ENCODE measurements at regions not wholly inside any gene's neighbourhood (a gene's known extent, or its start where the extent isn't known, plus 50 kb on each side); places are given as distances from the start of the nearest gene placed in this dataset.

DNA sequence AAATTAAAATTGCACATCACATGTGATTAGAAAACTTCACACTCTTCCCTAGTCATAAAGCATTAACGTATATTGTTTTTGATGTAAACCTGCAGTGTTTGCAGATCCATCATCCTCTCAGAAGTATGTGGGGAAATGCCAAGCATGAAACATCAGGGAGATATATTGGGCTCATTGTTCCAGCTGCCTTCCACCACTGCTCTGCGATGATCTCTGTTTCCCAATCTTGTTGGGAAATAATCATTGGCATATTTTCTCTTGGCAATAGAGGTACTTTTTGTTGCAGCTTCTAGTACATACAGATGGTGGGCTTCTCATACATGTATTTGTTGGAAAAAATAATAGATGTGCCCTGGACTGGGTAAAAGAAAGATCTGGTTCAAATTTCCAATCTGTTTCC, 466.3 kb upstream of the HS3ST1 start:
- H3K4me3 ChIP-seq (ENCODE audit: low read depth, low read length) = no peak overlapping the region
- no peak for DNase-seq (ENCODE audit: low read depth)
- TF ChIP-seq, protein P1, sequence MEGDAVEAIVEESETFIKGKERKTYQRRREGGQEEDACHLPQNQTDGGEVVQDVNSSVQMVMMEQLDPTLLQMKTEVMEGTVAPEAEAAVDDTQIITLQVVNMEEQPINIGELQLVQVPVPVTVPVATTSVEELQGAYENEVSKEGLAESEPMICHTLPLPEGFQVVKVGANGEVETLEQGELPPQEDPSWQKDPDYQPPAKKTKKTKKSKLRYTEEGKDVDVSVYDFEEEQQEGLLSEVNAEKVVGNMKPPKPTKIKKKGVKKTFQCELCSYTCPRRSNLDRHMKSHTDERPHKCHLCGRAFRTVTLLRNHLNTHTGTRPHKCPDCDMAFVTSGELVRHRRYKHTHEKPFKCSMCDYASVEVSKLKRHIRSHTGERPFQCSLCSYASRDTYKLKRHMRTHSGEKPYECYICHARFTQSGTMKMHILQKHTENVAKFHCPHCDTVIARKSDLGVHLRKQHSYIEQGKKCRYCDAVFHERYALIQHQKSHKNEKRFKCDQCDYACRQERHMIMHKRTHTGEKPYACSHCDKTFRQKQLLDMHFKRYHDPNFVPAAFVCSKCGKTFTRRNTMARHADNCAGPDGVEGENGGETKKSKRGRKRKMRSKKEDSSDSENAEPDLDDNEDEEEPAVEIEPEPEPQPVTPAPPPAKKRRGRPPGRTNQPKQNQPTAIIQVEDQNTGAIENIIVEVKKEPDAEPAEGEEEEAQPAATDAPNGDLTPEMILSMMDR (IDR thresholded peaks at IDR 0.05; ENCODE audit: low read depth, low read length, missing control alignments) = no peak

DNA sequence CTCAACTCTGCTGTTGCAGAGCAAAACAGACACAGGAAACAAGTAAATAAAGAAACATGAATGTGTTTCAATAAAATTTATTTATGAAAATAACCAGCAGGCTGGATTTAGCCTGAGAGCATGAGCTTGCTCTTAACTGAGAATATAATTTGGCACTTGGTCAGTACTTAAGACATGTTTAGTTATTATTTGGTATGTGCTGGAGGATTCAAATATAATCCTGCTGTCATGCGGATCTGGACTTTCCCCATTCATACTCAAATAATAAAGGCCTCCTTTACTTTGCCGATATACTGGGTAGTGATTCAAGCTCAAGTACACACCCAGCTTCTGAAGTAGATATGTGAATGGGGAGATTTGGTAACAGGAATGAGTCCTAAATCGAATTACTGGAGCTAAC, 465.5 kb upstream of the HS3ST1 start:
- DNase-seq (ENCODE audit: low read depth) = no peak
- TF ChIP-seq, protein P1 (IDR thresholded peaks at IDR 0.05; ENCODE audit: low read depth, low read length, missing control alignments) = no peak
- no peak overlapping the region for H3K4me3 ChIP-seq (ENCODE audit: low read depth, low read length)

DNA sequence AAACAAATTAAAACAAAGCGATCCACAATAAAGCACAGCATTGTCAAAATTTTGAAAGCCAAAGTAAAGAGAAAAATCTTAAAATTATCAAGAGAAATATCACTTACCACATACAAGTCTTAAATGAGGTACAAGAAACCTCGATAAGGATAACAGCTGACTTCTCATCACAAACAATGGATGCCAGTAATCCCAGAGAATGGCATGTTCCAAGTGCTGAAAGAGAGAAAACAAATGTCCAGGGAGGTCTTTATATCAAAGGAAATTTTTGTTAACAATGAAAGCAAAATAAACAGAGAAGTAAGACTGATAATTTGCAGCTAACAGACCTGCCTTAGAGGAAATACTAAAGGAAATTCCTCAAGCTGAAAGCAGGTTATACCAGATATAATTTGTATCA, 460.4 kb upstream of the HS3ST1 start:
- no peak overlapping the region for H3K4me3 ChIP-seq (ENCODE audit: low read depth, low read length)
- TF ChIP-seq, protein P1 (IDR thresholded peaks at IDR 0.05; ENCODE audit: low read depth, low read length, missing control alignments) = no peak
- no peak for DNase-seq (ENCODE audit: low read depth)

DNA sequence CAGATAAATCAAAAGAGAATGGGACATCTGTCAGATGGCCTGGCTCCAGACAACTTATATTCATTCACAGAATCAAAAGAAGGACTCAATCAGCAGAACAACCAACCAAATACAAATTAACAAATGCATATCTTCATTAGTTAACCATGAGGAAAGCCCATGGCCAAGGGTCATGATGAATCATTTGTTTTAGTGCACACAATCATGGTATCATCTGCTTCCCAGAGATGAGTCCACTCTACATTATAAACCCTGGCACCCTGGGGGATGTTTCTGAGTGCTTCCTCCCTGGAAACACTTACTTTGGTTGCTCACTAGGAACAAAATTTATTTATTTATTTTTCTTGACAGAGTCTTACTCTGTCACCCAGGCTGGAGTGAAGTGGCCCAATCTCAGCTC, 453.3 kb upstream of the HS3ST1 start:
- TF ChIP-seq, protein P1 (IDR thresholded peaks at IDR 0.05; ENCODE audit: low read depth, low read length, missing control alignments) = no peak
- DNase-seq (ENCODE audit: low read depth) = no peak
- H3K4me3 ChIP-seq (ENCODE audit: low read depth, low read length) = no peak overlapping the region

DNA sequence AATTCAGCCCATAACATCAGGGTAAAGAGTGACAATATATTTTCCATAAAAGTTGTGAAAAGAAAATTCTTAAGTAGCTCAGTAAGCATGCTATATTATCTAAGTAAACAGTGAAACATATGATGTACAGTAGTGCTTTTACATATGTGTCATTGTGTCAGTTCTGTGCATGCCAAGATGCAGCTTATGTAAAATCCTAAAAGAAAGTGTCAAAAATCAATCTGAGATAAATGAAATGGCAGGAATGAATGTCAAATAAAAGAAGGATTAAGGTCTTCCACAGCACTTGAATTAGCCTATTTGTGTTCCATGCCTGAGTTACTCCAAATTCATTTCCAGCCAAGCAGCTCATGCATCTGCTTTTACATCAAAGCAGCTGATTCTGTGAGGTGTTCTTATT, 452.7 kb upstream of the HS3ST1 start:
- TF ChIP-seq, protein P1 (IDR thresholded peaks at IDR 0.05; ENCODE audit: low read depth, low read length, missing control alignments) = no peak
- DNase-seq (ENCODE audit: low read depth) = no peak
- no peak overlapping the region for H3K4me3 ChIP-seq (ENCODE audit: low read depth, low read length)

DNA sequence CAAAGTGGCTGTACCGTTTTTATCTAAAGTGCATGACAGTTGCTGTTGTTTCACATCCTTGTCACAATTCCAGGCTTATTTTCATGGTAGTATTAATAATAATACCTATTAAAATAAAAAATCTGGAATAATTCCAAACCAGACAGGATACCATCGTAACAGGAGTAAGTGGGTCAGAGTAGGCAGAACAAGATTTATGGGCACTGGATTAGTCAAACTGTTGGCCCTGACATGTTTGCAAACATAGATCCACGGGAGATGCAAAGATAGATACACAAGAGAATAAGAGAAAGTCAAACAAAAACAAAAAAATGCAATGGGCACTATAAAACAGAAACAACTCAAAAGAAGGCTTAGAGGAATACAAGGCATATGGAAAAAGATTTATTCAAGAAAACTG, 449.5 kb upstream of the HS3ST1 start:
- TF ChIP-seq, protein P1 (IDR thresholded peaks at IDR 0.05; ENCODE audit: low read depth, low read length, missing control alignments) = no peak
- no peak overlapping the region for H3K4me3 ChIP-seq (ENCODE audit: low read depth, low read length)
- DNase-seq (ENCODE audit: low read depth) = no peak

DNA sequence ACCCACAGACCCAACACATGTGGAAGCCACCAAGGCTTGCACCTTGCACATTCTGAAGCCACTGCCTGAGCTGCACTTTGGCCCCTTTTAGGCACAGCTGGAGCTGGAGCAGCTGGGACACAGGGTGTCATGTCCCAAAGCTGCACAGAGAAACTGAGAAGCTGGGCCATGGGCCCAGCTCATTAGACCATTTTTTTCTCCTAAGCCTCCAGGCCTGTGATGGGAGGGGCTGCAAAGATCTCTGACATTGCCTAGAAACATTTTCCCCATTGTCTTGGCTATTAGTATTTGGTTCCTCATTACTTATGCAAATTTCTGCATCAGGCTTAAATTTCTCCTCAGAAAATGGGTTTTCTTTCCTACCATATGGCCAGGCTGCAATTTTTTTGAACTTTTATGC, 447.4 kb upstream of the HS3ST1 start:
- TF ChIP-seq, protein P1 (IDR thresholded peaks at IDR 0.05; ENCODE audit: low read depth, low read length, missing control alignments) = no peak
- no peak for DNase-seq (ENCODE audit: low read depth)

More for the DNA sequence above, 447.4 kb upstream of the HS3ST1 start:
- no peak overlapping the region for H3K4me3 ChIP-seq (ENCODE audit: low read depth, low read length)

Data from GM12864 (cell line).